HG03432 (cell line): ENCODE measurements at regions not wholly inside any gene's neighbourhood (a gene's known extent, or its start where the extent isn't known, plus 50 kb on each side); places are given as distances from the start of the nearest gene placed in this dataset.

Source experiments
- ATAC-seq: cut with Tn5 transposase; IDR thresholded peaks from one replicate; pipeline ENCODE4 v1.9.1; 2021; ENCODE audit warnings: mild to moderate bottlenecking, moderate library complexity; ENCODE audit not compliant: unreplicated experiment

GRCh38 chr15:95296643-95297042 lies 1033.9 kb upstream of the NR2F2 start:
- ATAC-seq: no peak

- ATAC-seq: peak; percentile 70
Observed at GRCh38 chr15:95298729-95299128, 1031.8 kb upstream of the NR2F2 start.

GRCh38 chr15:95300958-95301357 lies 1029.5 kb upstream of the NR2F2 start:
- ATAC-seq: no peak

GRCh38 chr15:95302206-95302605 lies 1028.3 kb upstream of the NR2F2 start:
- no peak for ATAC-seq

GRCh38 chr15:95302809-95303208 lies 1027.7 kb upstream of the NR2F2 start:
- ATAC-seq: no peak

- no peak for ATAC-seq
Observed at GRCh38 chr15:95303713-95304112, 1026.8 kb upstream of the NR2F2 start.

- no peak for ATAC-seq
Observed at GRCh38 chr15:95304151-95304946, 1026.2 kb upstream of the NR2F2 start.

GRCh38 chr15:95304947-95305400 lies 1025.5 kb upstream of the NR2F2 start:
- no peak for ATAC-seq

- ATAC-seq: no peak
Observed at GRCh38 chr15:95307115-95307514, 1023.4 kb upstream of the NR2F2 start.

GRCh38 chr15:95319242-95319641 lies 1011.3 kb upstream of the NR2F2 start:
- no peak for ATAC-seq

GRCh38 chr15:95323796-95324195 lies 1006.7 kb upstream of the NR2F2 start:
- no peak for ATAC-seq

- no peak for ATAC-seq
Observed at GRCh38 chr15:95324656-95325055, 1005.8 kb upstream of the NR2F2 start.

GRCh38 chr15:95325763-95326404 lies 1004.6 kb upstream of the NR2F2 start:
- ATAC-seq: no peak

- ATAC-seq: no peak
Observed at GRCh38 chr15:95326431-95327182, 1003.9 kb upstream of the NR2F2 start.

- no peak for ATAC-seq
Observed at GRCh38 chr15:95327183-95327525, 1003.3 kb upstream of the NR2F2 start.

- ATAC-seq: no peak
Observed at GRCh38 chr15:95327661-95328060, 1002.8 kb upstream of the NR2F2 start.

- no peak for ATAC-seq
Observed at GRCh38 chr15:95328559-95328958, 1001.9 kb upstream of the NR2F2 start.

GRCh38 chr15:95329362-95329761 lies 1001.1 kb upstream of the NR2F2 start:
- ATAC-seq: no peak

- ATAC-seq: no peak
Observed at GRCh38 chr15:95341686-95342085, 988.8 kb upstream of the NR2F2 start.

- ATAC-seq: no peak
Observed at GRCh38 chr15:95345867-95346266, 984.6 kb upstream of the NR2F2 start.

GRCh38 chr15:95346721-95347475 lies 983.6 kb upstream of the NR2F2 start:
- ATAC-seq: no peak
